ENCODE measurements at regions not wholly inside any gene's neighbourhood (a gene's known extent, or its start where the extent isn't known, plus 50 kb on each side); places are given as distances from the start of the nearest gene placed in this dataset.

DNA sequence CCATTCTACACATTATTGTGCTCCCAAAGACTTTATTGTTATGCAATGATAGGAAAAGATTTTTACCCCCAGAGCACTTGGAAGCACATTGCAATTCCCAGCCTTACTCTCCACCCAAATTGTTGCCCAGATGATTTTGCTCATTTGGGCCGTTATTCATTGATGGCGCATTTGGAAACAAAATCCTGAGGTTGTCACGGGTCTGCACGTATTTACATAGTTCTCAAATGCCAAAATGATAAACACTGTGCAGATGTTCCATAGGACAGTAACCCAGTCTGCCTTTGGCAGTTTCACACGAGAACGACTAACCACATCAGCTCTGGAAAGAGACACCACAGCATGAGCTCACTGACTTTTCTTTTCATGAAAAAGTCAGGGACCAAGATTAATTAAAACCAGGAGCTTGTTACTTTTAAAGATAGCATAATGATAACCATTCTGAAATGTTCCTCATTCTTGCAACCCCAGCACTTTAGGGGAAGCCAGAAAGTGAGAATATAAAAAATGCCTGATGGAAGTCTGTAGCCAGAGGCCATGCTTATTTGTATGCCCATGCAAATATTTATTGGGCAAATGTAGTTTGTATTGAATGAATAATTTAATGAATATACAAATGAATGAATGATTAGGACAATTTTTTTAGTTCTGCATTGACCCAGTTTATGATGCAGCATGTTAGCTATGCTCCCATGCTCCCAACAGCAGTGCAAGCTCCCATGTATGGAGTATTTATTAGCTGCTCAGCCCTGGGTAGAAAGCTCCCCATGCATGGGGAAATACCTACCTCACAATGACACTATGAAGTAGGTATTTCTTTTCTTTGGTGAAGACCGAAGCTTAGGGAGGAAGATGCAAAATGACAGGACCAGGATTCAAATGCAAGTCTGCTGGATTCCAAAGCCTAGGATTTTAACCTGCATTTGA is 84.6 kb downstream of the MAIP1 start:
- no peak overlapping the region for H3K4me3 ChIP-seq (ENCODE audit: low read length)
- no peak overlapping the region for H3K4me2 ChIP-seq (ENCODE audit: low read length)
- H3K9me3 ChIP-seq (ENCODE audit: low read length) = 0 out of 2 replicates have a peak, but pooled peaks cover 3% of the 10 kb centered on the region
- no peaks in the 10 kb centered on the region for H4K20me1 ChIP-seq (ENCODE audit: low read length)
- H3K9me2 ChIP-seq (replicated peaks; ENCODE audit: low read length) = no peaks in the 10 kb centered on the region
- peaks cover 15% of the 10 kb centered on the region for H3K4me1 ChIP-seq (ENCODE audit: insufficient read depth, low read length)
- DNase-seq (no peak), ATAC-seq (no peak)
- H3K27ac ChIP-seq (ENCODE audit: low read length) = no peak overlapping the region
- H3K36me3 ChIP-seq (ENCODE audit: low read depth, low read length) = no peaks in the 10 kb centered on the region
- ChIA-PET POLR2A (ENCODE audit: unreplicated experiment) (no interaction called here), CTCF (no interaction called here)
- no peaks in the 10 kb centered on the region for H3F3A ChIP-seq (ENCODE audit: low read length, unreplicated experiment)
- no peaks in the 10 kb centered on the region for H3K79me2 ChIP-seq (ENCODE audit: low read length)
- H3K9ac ChIP-seq (ENCODE audit: low read length) = no peak overlapping the region
- no TSS peak for BruUV-seq (replicated peaks)
- TF ChIP-seq EZH2phosphoT487 (IDR thresholded peaks at IDR 0.05; ENCODE audit: borderline replicate concordance, low read length) (no peak), EZH2 (IDR thresholded peaks at IDR 0.05; ENCODE audit: low read length, unreplicated experiment) (no peak)
- TF ChIP-seq, protein P1, sequence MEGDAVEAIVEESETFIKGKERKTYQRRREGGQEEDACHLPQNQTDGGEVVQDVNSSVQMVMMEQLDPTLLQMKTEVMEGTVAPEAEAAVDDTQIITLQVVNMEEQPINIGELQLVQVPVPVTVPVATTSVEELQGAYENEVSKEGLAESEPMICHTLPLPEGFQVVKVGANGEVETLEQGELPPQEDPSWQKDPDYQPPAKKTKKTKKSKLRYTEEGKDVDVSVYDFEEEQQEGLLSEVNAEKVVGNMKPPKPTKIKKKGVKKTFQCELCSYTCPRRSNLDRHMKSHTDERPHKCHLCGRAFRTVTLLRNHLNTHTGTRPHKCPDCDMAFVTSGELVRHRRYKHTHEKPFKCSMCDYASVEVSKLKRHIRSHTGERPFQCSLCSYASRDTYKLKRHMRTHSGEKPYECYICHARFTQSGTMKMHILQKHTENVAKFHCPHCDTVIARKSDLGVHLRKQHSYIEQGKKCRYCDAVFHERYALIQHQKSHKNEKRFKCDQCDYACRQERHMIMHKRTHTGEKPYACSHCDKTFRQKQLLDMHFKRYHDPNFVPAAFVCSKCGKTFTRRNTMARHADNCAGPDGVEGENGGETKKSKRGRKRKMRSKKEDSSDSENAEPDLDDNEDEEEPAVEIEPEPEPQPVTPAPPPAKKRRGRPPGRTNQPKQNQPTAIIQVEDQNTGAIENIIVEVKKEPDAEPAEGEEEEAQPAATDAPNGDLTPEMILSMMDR (conservative IDR thresholded peaks at IDR 0.05; ENCODE audit: low read depth, low read length) = no peak
- no peaks in the 10 kb centered on the region for H3K27me3 ChIP-seq (ENCODE audit: low read length)
- intact Hi-C loops (cut with micrococcal nuclease) = no loop called here
- no peak overlapping the region for H2AFZ ChIP-seq (ENCODE audit: low read length)

DNA sequence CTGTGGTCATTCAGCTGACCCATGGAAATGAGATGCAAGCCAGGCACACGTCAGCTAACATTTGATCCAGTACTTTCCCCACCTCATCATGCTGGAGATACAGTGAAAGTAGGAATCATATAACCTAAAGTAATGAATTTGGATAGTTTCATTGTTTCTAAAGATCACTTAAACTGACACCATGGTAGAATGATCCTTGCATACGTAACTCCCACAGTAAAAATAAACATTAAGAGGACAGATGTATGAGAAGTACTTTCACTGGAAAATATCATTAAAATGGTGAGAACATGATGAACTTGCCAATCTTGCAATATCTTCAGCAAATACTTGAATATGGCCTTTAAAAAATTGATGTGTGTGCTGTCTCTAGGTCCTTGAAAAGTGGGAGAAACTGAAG is 85.4 kb downstream of the MAIP1 start:
- no peak for TF ChIP-seq EZH2 (IDR thresholded peaks at IDR 0.05; ENCODE audit: low read length, unreplicated experiment)
- no peak for TF ChIP-seq EZH2phosphoT487 (IDR thresholded peaks at IDR 0.05; ENCODE audit: borderline replicate concordance, low read length)
- no TSS peak for BruUV-seq (replicated peaks)
- ATAC-seq (no peak), DNase-seq (no peak)
- ChIA-PET POLR2A (ENCODE audit: unreplicated experiment) (no interaction called here), CTCF (no interaction called here)
- Histone ChIP-seq H3K27ac (ENCODE audit: low read length) (no peak overlapping the region), H3K4me1 (ENCODE audit: insufficient read depth, low read length) (peaks cover 15% of the 10 kb centered on the region), H3K79me2 (ENCODE audit: low read length) (no peaks in the 10 kb centered on the region), H3K9me3 (ENCODE audit: low read length) (0 out of 2 replicates have a peak, but pooled peaks cover 3% of the 10 kb centered on the region), H4K20me1 (ENCODE audit: low read length) (no peaks in the 10 kb centered on the region), H3F3A (ENCODE audit: low read length, unreplicated experiment) (no peaks in the 10 kb centered on the region), H3K27me3 (ENCODE audit: low read length) (no peaks in the 10 kb centered on the region), H3K9me2 (replicated peaks; ENCODE audit: low read length) (no peaks in the 10 kb centered on the region), H2AFZ (ENCODE audit: low read length) (no peak overlapping the region), H3K9ac (ENCODE audit: low read length) (no peak overlapping the region), H3K4me2 (ENCODE audit: low read length) (no peak overlapping the region), H3K4me3 (ENCODE audit: low read length) (no peak overlapping the region), H3K36me3 (ENCODE audit: low read depth, low read length) (no peaks in the 10 kb centered on the region)
- intact Hi-C loops (cut with micrococcal nuclease) = no loop called here

DNA sequence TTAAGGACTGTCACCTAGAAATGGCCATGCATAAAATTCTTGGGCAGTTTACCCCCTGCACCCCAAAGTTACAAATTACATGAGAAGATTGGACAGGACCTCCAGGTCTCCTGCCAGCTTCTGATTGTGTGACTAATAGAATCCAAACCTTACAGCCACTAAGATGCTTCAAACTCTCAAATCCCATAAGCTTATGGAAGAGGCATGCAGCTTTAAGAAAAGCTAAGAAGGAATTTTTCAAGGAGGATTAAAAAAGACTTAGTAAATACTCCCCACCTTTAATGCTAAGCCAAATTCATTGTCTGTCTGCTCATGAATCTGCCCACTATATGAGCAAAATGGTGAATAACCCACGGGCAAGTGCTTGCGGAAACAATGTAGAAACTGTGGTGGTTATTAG is 86.3 kb downstream of the MAIP1 start:
- H3K79me2 ChIP-seq (ENCODE audit: low read length) = no peaks in the 10 kb centered on the region
- H3K27me3 ChIP-seq (ENCODE audit: low read length) = no peaks in the 10 kb centered on the region
- no peak overlapping the region for H3K9ac ChIP-seq (ENCODE audit: low read length)
- intact Hi-C loops (cut with micrococcal nuclease) = no loop called here
- ChIA-PET CTCF (no interaction called here), POLR2A (ENCODE audit: unreplicated experiment) (no interaction called here)
- no peak overlapping the region for H3K27ac ChIP-seq (ENCODE audit: low read length)
- no peak overlapping the region for H3K4me2 ChIP-seq (ENCODE audit: low read length)
- no peak overlapping the region for H3K4me3 ChIP-seq (ENCODE audit: low read length)
- ATAC-seq (no peak), DNase-seq (no peak)
- BruUV-seq (replicated peaks) = no TSS peak
- H3F3A ChIP-seq (ENCODE audit: low read length, unreplicated experiment) = no peaks in the 10 kb centered on the region
- 0 out of 2 replicates have a peak, but pooled peaks cover 3% of the 10 kb centered on the region for H3K9me3 ChIP-seq (ENCODE audit: low read length)
- H3K9me2 ChIP-seq (replicated peaks; ENCODE audit: low read length) = no peaks in the 10 kb centered on the region
- no peaks in the 10 kb centered on the region for H4K20me1 ChIP-seq (ENCODE audit: low read length)
- peaks cover 15% of the 10 kb centered on the region for H3K4me1 ChIP-seq (ENCODE audit: insufficient read depth, low read length)
- no peak for TF ChIP-seq EZH2phosphoT487 (IDR thresholded peaks at IDR 0.05; ENCODE audit: borderline replicate concordance, low read length)
- TF ChIP-seq, protein P1 (conservative IDR thresholded peaks at IDR 0.05; ENCODE audit: low read depth, low read length) = no peak
- TF ChIP-seq EZH2 (IDR thresholded peaks at IDR 0.05; ENCODE audit: low read length, unreplicated experiment) = no peak
- H2AFZ ChIP-seq (ENCODE audit: low read length) = no peak overlapping the region
- no peaks in the 10 kb centered on the region for H3K36me3 ChIP-seq (ENCODE audit: low read depth, low read length)
